SH-SY5Y (cell line): ENCODE measurements at regions not wholly inside any gene's neighbourhood (a gene's known extent, or its start where the extent isn't known, plus 50 kb on each side); places are given as distances from the start of the nearest gene placed in this dataset.

Source experiments
- GATA2 ChIP-seq: IDR thresholded peaks from 2 replicates; pipeline ENCODE4 v1.6.1; 2011; ENCODE audit warnings: mild to moderate bottlenecking, low read depth, low read length
- GATA3 ChIP-seq: IDR thresholded peaks from 2 replicates; pipeline ENCODE4 v1.6.1; 2011; ENCODE audit warnings: low read depth, mild to moderate bottlenecking, low read length, moderate library complexity

DNA sequence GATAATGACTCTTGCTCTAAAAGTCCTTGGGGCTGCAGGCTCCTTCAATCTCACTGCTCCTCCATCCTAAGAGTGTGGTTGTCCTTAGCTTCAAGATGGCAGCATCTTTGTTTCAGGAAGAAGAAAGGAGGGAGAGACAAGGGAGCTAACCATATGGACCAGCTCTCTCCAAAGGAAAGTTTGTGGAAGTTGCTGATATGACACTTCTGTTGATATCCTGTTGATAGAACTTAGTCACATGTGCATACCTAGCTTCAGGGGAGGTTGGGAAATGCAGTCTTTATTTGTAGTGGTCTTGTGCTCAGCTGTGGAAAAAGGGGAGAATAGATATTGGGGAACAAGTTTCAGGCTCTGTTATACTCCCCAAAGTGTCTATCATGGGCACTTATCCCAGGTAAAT, 186.9 kb downstream of the GIPC2 start:
- TF ChIP-seq GATA2 = no peak
- TF ChIP-seq GATA3 = no peak

DNA sequence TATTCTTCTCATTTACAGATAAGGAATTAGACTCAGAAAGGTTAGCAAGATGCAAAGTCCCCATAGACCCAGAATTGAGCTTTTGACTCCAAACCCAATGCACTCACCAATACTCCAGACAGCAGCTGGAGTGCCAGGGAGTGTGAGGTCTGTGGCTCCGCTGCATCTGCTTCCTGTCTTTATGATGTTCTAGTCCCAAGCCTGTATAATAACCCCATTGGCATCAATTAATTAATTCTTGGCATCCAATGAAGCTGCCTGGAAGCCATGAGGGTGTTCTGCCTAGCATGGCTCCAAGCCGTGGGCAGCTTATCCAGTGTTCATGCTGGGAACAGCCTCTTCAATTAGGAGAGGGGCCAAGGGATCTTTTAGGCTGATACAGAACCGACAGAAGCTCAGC, 188.7 kb downstream of the GIPC2 start:
- no peak for TF ChIP-seq GATA3
- no peak for TF ChIP-seq GATA2

- no peak for TF ChIP-seq GATA3
- TF ChIP-seq GATA2 = no peak
These were observed 190.9 kb downstream of the GIPC2 start for GRCh38 chr1:78236716-78237115.

GRCh38 chr1:78237364-78237916, 191.7 kb downstream of the GIPC2 start:
- TF ChIP-seq GATA2 (no peak), GATA3 (no peak)

DNA sequence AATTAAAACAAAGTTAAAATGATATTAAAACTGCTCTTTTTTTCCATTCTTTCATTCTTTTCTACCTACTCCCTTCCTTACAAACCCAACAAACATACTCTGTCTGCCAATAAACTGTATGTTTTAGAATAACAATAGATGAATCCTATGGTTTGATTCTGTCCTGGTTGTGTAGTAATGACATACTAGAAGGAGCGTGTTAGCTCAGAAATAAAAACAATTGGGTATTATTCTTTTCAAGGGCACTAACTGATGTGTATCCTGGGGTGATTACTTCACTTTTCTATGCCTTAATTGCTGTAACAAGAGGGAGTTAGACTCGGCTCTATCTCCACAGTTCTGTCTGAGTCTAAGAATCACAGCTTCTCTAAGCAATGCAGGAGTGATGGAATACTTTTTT, 194.4 kb downstream of the GIPC2 start:
- TF ChIP-seq GATA3 (no peak), GATA2 (no peak)

- TF ChIP-seq GATA2 (no peak), GATA3 (no peak)
These were observed 195.0 kb downstream of the GIPC2 start for GRCh38 chr1:78240755-78241154.

GRCh38 chr1:78247079-78247478, 201.3 kb downstream of the GIPC2 start:
- TF ChIP-seq GATA2 (no peak), GATA3 (no peak)

DNA sequence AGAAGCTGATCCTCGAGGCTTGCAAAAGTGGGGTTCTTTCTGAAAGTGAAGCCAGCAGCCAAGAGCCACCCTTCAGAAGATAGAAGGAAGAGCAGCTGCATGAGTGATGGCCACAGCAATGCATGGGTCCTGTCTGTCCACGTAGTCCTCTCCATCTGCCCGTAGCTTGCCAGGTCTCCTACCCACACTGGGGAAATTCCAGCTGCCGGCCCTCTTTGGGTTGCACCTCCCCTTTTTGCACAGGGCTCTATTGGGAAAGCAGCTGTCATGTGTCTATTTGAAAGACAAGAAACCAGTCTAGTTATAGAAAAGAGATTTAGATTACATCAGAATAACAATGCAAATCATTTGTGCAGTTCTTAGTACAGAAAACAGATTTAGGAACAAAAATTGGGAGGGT, 204.4 kb downstream of the GIPC2 start:
- TF ChIP-seq GATA3 = no peak
- TF ChIP-seq GATA2 = no peak

GRCh38 chr1:78254517-78254916, 208.8 kb downstream of the GIPC2 start:
- no peak for TF ChIP-seq GATA2

- TF ChIP-seq GATA2 (no peak), GATA3 (no peak)
These were observed 209.6 kb downstream of the GIPC2 start for GRCh38 chr1:78255383-78255782.

DNA sequence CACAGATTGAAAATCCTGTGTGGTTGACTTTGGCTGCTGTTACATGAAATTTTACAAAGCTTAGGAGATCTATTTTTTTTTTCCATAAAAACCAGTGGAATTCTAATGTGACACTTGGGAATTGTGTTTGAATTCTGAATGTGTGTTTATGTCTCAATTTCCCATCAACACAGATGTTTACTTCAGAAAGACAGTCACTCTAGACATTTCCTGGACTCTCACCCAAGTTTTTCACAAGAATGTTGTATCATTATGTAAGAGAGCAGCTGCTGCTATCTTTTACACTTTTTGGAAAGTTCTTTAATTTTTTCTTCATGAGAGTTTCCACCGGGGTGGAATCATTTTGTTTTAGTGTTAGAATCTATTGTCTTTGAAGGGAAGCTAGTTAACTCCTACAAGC, 210.1 kb downstream of the GIPC2 start:
- TF ChIP-seq GATA3 (no peak), GATA2 (no peak)

GRCh38 chr1:78263459-78263858, 217.7 kb downstream of the GIPC2 start:
- TF ChIP-seq GATA3 (no peak), GATA2 (no peak)

- TF ChIP-seq GATA3 = no peak
- TF ChIP-seq GATA2 = no peak
These were observed 218.2 kb downstream of the GIPC2 start for GRCh38 chr1:78263946-78264345.

GRCh38 chr1:78267513-78268218, 221.9 kb downstream of the GIPC2 start:
- no peak for TF ChIP-seq GATA2
- TF ChIP-seq GATA3 = no peak

- no peak for TF ChIP-seq GATA3
- TF ChIP-seq GATA2 = no peak
These were observed 221.2 kb upstream of the PTGFR start for GRCh38 chr1:78269591-78269990.
